Endothelial cell of umbilical vein (primary cell): ENCODE measurements at regions not wholly inside any gene's neighbourhood (a gene's known extent, or its start where the extent isn't known, plus 50 kb on each side); places are given as distances from the start of the nearest gene placed in this dataset.
A peak's percentile ranks its signal among the peaks of the same experiment; 100 is the strongest.

Experiments
- BruUV-seq: library from RNA; stranded (reverse); fragments of 400-500 nt; replicated peaks from 2 replicates; lab custom pipeline; 2021; lab: Mats Ljungman, UMichigan
- CTCF ChIA-PET: fragments of 300-600, 350-600 bp; sonication (Branson Sonifier 250); formaldehyde crosslinking; loops from one replicate; lab custom pipeline; 2021; ENCODE audit warnings: antibody characterized with exemption, inconsistent platforms; lab: Charles Lee
- POLR2A ChIA-PET: fragments of 300-600, 350-600 bp; sonication (Branson Sonifier 250); formaldehyde crosslinking; loops from one replicate; lab custom pipeline; 2021; ENCODE audit warnings: antibody characterized with exemption, inconsistent platforms; lab: Charles Lee
- DNase-seq: peaks from one replicate; pipeline ENCODE4 v3.0.0-alpha.2; 2011; ENCODE audit warnings: low read depth, low spot score
- FAIRE-seq: peaks from 2 replicates; lab custom pipeline; 2011; peaks lifted over from hg19 to GRCh38; lab: Jason Lieb, UNC
- H2AFZ ChIP-seq: 2 replicates; pipeline ENCODE4 v1.6.0; 2012; ENCODE audit warnings: low read depth, low read length, control low read depth, inconsistent platforms
- H3K27ac ChIP-seq: 2 replicates; pipeline ENCODE4 v1.5.1; 2011; ENCODE audit warnings: low read depth, mild to moderate bottlenecking, control low read depth, low read length, moderate library complexity; ENCODE audit not compliant: insufficient read depth
- H3K27me3 ChIP-seq, 2 experiments: 2 replicates each; pipeline versions ENCODE4 v1.6.0 to v1.6.1; 2011; ENCODE audit warnings: low read length in 2 of 2, mixed read lengths in 1 of 2; ENCODE audit not compliant: control insufficient read depth in 2 of 2, insufficient read depth in 2 of 2
- H3K36me3 ChIP-seq, 2 experiments: 2 replicates in 1 of 2; 3 replicates in 1 of 2; pipeline ENCODE4 v1.5.1; 2011; ENCODE audit warnings: low read length in 2 of 2, mild to moderate bottlenecking in 1 of 2, moderate library complexity in 1 of 2; ENCODE audit not compliant: control insufficient read depth in 2 of 2, insufficient read depth in 2 of 2; ENCODE audit errors: extremely low read depth in 1 of 2
- H3K4me1 ChIP-seq: 3 replicates; pipeline ENCODE4 v1.5.1; 2011; ENCODE audit warnings: mild to moderate bottlenecking, low read length; ENCODE audit not compliant: control insufficient read depth, insufficient read depth; ENCODE audit errors: extremely low read depth
- H3K4me2 ChIP-seq: 2 replicates; pipeline ENCODE4 v1.6.1; 2011; ENCODE audit warnings: low read length, control low read depth, mixed read lengths; ENCODE audit not compliant: insufficient read depth
- H3K4me3 ChIP-seq, 3 experiments: fragments of 200-600 bp in 1 of 3; sonication (generic), shearing (Covaris generic) in 1 of 3; replicated peaks in 1 of 3; 2 replicates each; pipeline ENCODE4 v1.5.1; 2011 to 2016; ENCODE audit warnings: control low read depth in 3 of 3, low read length in 3 of 3, mild to moderate bottlenecking in 2 of 3, inconsistent platforms in 1 of 3, low read depth in 1 of 3, moderate library complexity in 1 of 3; ENCODE audit not compliant: insufficient read depth in 1 of 3
- H3K79me2 ChIP-seq: 2 replicates; pipeline ENCODE4 v1.6.0; 2012; ENCODE audit warnings: low read length, inconsistent platforms; ENCODE audit not compliant: control insufficient read depth, insufficient read depth
- H3K9ac ChIP-seq: replicated peaks from 2 replicates; pipeline ENCODE3; 2011; ENCODE audit warnings: low read length, control low read depth; ENCODE audit not compliant: insufficient read depth; ENCODE audit errors: extremely low read depth
- H3K9me1 ChIP-seq: replicated peaks from 3 replicates; pipeline ENCODE4 v1.6.0; 2011; ENCODE audit warnings: mild to moderate bottlenecking, low read length; ENCODE audit not compliant: control insufficient read depth, insufficient read depth; ENCODE audit errors: extremely low read depth
- H3K9me3 ChIP-seq: replicated peaks from 2 replicates; pipeline ENCODE4 v1.5.1; 2012; ENCODE audit warnings: low read length, inconsistent platforms; ENCODE audit not compliant: control insufficient read depth, insufficient read depth
- H4K20me1 ChIP-seq: replicated peaks from 2 replicates; pipeline ENCODE3; 2011; ENCODE audit warnings: mild to moderate bottlenecking, low read length; ENCODE audit not compliant: control insufficient read depth, insufficient read depth; ENCODE audit errors: extremely low read depth
- CTCF ChIP-seq, 2 donors: IDR thresholded peaks; 1 replicate in 1 of 2; 2 replicates in 1 of 2; pipeline ENCODE4 v1.5.1; 2011; ENCODE audit warnings: low read length in 2 of 2, mild to moderate bottlenecking in 2 of 2, moderate library complexity in 2 of 2, control low read depth in 1 of 2, inconsistent platforms in 1 of 2, low read depth in 1 of 2; ENCODE audit not compliant: insufficient read depth in 1 of 2; ENCODE audit errors: extremely low read depth in 1 of 2
- EZH2 ChIP-seq: IDR thresholded peaks from 2 replicates; pipeline ENCODE4 v1.6.1; 2012; ENCODE audit warnings: borderline replicate concordance, low read depth, mild to moderate bottlenecking, moderate library complexity, low read length, inconsistent platforms; ENCODE audit not compliant: severe bottlenecking
- FOS ChIP-seq: IDR thresholded peaks from 2 replicates; pipeline ENCODE4 v1.6.1; 2011; ENCODE audit warnings: mild to moderate bottlenecking, low read length, moderate library complexity, borderline replicate concordance; ENCODE audit not compliant: insufficient read depth
- GATA2 ChIP-seq: IDR thresholded peaks from 2 replicates; pipeline ENCODE4 v1.7.0; 2011; ENCODE audit warnings: low read depth, mild to moderate bottlenecking, moderate library complexity, mixed read lengths, low read length; ENCODE audit not compliant: insufficient read length, insufficient read depth
- JUN ChIP-seq: IDR thresholded peaks from 2 replicates; pipeline ENCODE4 v1.6.1; 2011; ENCODE audit warnings: borderline replicate concordance, low read depth; ENCODE audit not compliant: insufficient read length, insufficient read depth
- MAX ChIP-seq: IDR thresholded peaks from 2 replicates; pipeline ENCODE4 v1.6.1; 2011; ENCODE audit not compliant: insufficient read depth, insufficient read length
- MYC ChIP-seq: IDR thresholded peaks from one replicate; pipeline ENCODE4 v1.6.1; 2011; ENCODE audit warnings: mild to moderate bottlenecking, low read depth, low read length
- POLR2A ChIP-seq: IDR thresholded peaks from 2 replicates; pipeline ENCODE4 v1.6.1; 2012; ENCODE audit warnings: low read depth, mild to moderate bottlenecking, control low read depth, low read length
- POLR2AphosphoS5 ChIP-seq: IDR thresholded peaks from 2 replicates; pipeline ENCODE4 v1.6.1; 2012; ENCODE audit warnings: low read depth, mild to moderate bottlenecking, control low read depth, low read length, moderate library complexity; ENCODE audit not compliant: insufficient read depth
- dilution Hi-C: fragments of 300-500 bp; cut with MboI; formaldehyde crosslinking; loops from one replicate; pipeline ENCODE4 v1.15.0; 2019; ENCODE audit warnings: low sequenced_read_pairs; ENCODE audit not compliant: extremely low pct_ligation_motif_present
- intact Hi-C: fragments of 100-400 bp; cut with micrococcal nuclease; formaldehyde crosslinking; loops from one replicate; pipeline ENCODE4 v1.10.0; 2022

- CTCF ChIA-PET, result no interaction called here
- Histone ChIP-seq H3K4me2 (no peak overlapping the region), H3K9ac (no peak overlapping the region)
These were observed 527.0 kb upstream of the CLINT1 start for GRCh38 chr5:158385982-158386381.

More at GRCh38 chr5:158385982-158386381, 527.0 kb upstream of the CLINT1 start:
- Histone ChIP-seq H3K4me1 (peaks cover 37% of the 10 kb centered on the region), H3K79me2 (no peaks in the 10 kb centered on the region), H3K36me3 (no peaks in the 10 kb centered on the region), H3K27me3 (no peaks in the 10 kb centered on the region), H3K9me3 (no peaks in the 10 kb centered on the region), H3K4me3 (no peak overlapping the region), H3K9me1 (no peaks in the 10 kb centered on the region), H3K27ac (peak overlapping the region; percentile 70), H4K20me1 (no peaks in the 10 kb centered on the region), H2AFZ (no peak overlapping the region)
- intact Hi-C loops (loop anchor here (1.0 kb wide), 1 partner anchor 311 kb away; no protein-coding TSS in a partner anchor), dilution Hi-C loops (no loop called here)
- TF ChIP-seq MAX (no peak), POLR2AphosphoS5 (no peak), CTCF (IDR thresholded peaks at IDR 0.05; ENCODE audit: extremely low read depth in 1 of 2, insufficient read depth in 1 of 2, low read depth in 1 of 2, low read length in 2 of 2) (no peak), GATA2 (no peak), EZH2 (no peak), FOS (no peak), POLR2A (no peak), MYC (no peak), JUN (no peak)
- FAIRE-seq (no peak), DNase-seq (no peak)
- POLR2A ChIA-PET, result no interaction called here
- BruUV-seq, result no TSS peak
